Peyer's patch (tissue), 4 donors: ENCODE measurements at regions not wholly inside any gene's neighbourhood (a gene's known extent, or its start where the extent isn't known, plus 50 kb on each side); places are given as distances from the start of the nearest gene placed in this dataset.

ENCODE experiments used
- CTCF ChIP-seq, 6 experiments: fragments of 450-650 bp in 4 of 6; fragments of 200-600 bp in 2 of 6; sonication (generic) in 1 of 6; IDR thresholded peaks; one replicate each; pipeline ENCODE4 v1.5.1; 2017 to 2019; ENCODE audit warnings: antibody characterized with exemption in 6 of 6, mild to moderate bottlenecking in 3 of 6, moderate library complexity in 1 of 6
- POLR2A ChIP-seq, 2 donors: fragments of 450-650 bp; IDR thresholded peaks; one replicate each; pipeline ENCODE4 v1.5.1; 2017; ENCODE audit warnings: antibody characterized with exemption in 2 of 2, mild to moderate bottlenecking in 2 of 2, moderate library complexity in 2 of 2

GRCh38 chr4:164368894-164369293, 385.0 kb upstream of the SMIM31 start:
- no peak for TF ChIP-seq POLR2A (IDR thresholded peaks at IDR 0.05)
- TF ChIP-seq CTCF (IDR thresholded peaks at IDR 0.05): no peak
